ENCODE measurements at regions not wholly inside any gene's neighbourhood (a gene's known extent, or its start where the extent isn't known, plus 50 kb on each side); places are given as distances from the start of the nearest gene placed in this dataset.

DNA sequence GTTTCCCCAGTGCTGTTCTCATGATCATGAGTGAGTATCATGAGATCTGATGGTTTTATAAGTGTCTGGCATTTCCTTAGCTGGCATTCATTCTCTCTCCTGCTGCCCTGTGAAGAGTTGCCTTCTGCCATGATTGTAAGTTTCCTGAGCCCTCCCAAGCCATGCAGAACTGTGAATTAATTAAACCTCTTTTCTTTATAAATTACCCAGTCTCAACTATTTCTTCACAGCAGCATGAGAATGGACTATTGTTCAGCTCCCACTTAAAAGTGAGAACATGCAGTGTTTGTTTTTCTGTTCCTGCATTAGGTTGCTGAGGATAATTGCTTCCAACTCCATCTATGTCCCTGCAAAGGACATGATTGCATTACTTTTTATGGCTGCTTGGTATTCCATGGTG lies 311.7 kb upstream of the CTSO start:
- no peak for DNase-seq (ENCODE audit: low read depth)

DNA sequence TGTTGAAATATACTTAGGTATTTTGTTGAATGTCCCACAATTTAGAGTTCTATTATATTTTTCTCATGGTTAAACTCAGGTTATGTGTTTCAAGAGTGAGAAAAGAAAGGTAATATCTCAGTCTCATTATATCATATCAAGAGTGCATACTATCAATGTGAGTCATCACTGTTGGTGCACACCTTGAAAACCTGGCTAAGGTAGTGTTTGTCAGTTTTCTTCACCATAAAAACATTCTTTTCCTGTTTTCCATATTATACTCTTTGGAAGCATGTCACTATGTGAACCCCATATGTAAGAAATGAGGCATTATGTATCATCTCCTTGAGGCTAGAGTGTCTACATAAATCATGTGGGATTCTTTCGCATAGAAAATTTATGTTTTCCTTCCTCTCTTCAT lies 307.6 kb upstream of the CTSO start:
- no peak overlapping the region for H3K4me3 ChIP-seq (ENCODE audit: control insufficient read depth, low read depth, low read length)
- TF ChIP-seq, protein P1, sequence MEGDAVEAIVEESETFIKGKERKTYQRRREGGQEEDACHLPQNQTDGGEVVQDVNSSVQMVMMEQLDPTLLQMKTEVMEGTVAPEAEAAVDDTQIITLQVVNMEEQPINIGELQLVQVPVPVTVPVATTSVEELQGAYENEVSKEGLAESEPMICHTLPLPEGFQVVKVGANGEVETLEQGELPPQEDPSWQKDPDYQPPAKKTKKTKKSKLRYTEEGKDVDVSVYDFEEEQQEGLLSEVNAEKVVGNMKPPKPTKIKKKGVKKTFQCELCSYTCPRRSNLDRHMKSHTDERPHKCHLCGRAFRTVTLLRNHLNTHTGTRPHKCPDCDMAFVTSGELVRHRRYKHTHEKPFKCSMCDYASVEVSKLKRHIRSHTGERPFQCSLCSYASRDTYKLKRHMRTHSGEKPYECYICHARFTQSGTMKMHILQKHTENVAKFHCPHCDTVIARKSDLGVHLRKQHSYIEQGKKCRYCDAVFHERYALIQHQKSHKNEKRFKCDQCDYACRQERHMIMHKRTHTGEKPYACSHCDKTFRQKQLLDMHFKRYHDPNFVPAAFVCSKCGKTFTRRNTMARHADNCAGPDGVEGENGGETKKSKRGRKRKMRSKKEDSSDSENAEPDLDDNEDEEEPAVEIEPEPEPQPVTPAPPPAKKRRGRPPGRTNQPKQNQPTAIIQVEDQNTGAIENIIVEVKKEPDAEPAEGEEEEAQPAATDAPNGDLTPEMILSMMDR (conservative IDR thresholded peaks at IDR 0.05; ENCODE audit: control insufficient read depth, insufficient read depth, low read depth, low read length): no peak
- no peak for DNase-seq (ENCODE audit: low read depth)

More for the DNA sequence above, 311.7 kb upstream of the CTSO start:
- no peak overlapping the region for H3K4me3 ChIP-seq (ENCODE audit: control insufficient read depth, low read depth, low read length)
- TF ChIP-seq, protein P1 (conservative IDR thresholded peaks at IDR 0.05; ENCODE audit: control insufficient read depth, insufficient read depth, low read depth, low read length): no peak

DNA sequence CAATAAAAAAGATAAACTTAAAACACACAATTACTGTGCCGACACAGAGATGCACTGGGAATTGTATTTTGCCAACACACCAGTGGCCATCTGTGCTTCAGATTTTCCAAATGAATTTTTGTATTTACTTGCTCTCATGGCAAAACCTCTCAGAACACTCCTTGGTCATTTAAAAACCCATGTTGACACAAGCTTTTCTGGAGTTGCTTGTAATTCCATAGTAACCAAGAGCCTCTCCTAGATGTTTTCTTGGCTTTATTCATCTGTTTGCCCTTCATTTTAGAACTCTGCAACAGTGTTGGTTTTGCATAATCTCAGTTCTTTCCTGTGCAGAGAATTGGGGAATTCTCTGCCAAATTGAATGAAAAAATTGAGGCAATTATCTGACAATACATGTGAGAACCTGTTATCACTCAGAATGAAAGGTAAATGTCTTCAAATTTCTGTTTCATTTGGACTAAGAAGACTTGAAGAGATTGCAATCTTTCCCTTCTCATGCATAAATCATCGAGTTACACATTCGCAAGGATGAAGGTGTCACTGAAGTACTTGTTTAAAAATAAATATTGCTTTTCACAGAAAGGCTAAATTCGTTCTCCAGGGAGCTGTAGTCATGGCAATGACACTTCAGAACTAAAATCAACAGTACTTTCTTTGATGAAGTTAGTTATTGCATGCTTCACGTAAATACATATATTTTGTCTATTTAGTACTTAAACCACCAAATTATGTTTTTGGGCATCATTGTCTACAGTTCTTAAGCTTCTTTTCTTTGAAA lies 301.8 kb upstream of the CTSO start:
- TF ChIP-seq, protein P1 (conservative IDR thresholded peaks at IDR 0.05; ENCODE audit: control insufficient read depth, insufficient read depth, low read depth, low read length): no peak
- H3K4me3 ChIP-seq (ENCODE audit: control insufficient read depth, low read depth, low read length): no peak overlapping the region
- DNase-seq (ENCODE audit: low read depth): no peak

DNA sequence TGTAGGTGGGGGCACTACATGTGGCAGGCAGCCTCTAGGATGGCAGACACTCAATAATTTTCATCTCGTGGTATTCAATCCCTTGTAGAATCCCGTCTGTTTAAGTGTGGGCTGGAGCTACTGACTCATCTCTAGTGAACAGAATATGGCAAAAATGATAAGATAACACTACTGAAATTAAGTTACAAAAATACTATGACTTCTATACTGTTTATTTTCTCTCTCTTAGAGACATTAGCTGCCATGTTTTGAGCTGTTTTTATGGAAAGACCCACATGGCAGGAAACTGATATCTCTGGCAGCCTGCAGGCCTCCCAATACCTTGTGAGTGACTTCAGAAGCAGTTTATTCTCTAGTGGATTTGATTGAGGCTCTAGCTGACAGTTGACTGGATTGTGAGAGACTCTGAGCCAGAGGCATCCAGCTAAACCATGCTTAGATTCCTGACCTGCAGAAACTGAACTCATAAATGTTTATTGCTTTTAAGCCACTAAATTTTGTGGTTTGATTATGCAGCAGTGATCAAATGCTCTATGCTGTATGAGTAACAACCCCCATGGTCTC lies 298.8 kb upstream of the CTSO start:
- TF ChIP-seq, protein P1 (conservative IDR thresholded peaks at IDR 0.05; ENCODE audit: control insufficient read depth, insufficient read depth, low read depth, low read length): no peak
- no peak overlapping the region for H3K4me3 ChIP-seq (ENCODE audit: control insufficient read depth, low read depth, low read length)
- DNase-seq (ENCODE audit: low read depth): peak; percentile 17

DNA sequence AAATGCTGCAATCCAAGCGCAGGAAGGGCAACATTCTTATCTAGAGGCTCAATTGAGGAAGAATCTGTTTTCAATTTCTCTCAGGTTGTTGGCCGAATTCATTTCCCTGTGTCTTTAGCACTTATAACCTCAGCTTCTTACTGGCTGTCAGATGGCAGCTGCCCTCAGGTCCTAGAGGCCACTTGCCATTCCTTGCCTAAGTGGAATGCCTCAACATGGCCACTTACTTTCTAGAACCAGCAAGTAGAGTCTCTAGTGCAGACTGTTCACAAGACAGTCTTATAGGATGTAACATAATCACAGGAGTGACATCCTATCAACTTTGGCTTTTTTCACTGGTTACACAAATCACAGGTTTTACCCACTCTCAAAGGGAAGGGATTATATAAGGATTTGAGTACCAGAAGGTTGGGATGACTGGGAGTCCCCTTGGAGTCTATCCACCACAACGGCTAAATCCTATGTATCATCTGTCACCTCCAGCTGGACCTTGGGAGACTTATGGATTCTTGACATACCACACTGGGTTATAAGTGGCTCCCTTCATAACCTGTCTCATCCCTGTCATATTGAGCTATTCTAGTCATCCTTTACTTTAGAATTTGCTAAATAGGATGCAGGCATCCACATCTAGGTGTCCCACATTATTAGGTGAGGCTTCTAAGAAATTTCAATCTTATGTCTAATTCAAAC lies 297.9 kb upstream of the CTSO start:
- DNase-seq (ENCODE audit: low read depth): no peak
- no peak overlapping the region for H3K4me3 ChIP-seq (ENCODE audit: control insufficient read depth, low read depth, low read length)
- TF ChIP-seq, protein P1 (conservative IDR thresholded peaks at IDR 0.05; ENCODE audit: control insufficient read depth, insufficient read depth, low read depth, low read length): no peak

DNA sequence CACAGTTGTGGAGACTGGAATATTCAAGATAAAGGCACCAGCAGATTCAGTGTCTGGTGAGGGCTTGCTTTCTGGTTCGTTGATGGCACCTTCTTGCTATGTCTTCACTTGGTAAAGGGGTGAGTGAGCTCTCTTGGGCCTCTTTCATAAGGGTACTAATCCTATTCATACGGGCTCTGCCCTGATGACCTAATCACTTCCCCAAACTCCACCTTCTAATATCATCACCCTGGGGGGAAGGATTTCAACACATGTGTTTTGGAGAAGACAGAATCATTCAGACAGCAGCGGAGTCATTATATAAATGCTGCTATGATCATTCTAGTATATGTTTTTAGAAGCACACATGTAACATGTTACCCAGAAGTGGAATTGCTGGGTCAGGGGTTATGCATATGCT lies 295.3 kb upstream of the CTSO start:
- TF ChIP-seq, protein P1 (conservative IDR thresholded peaks at IDR 0.05; ENCODE audit: control insufficient read depth, insufficient read depth, low read depth, low read length): no peak
- no peak overlapping the region for H3K4me3 ChIP-seq (ENCODE audit: control insufficient read depth, low read depth, low read length)
- DNase-seq (ENCODE audit: low read depth): peak; percentile 11

All from fibroblast of mammary gland (primary cell).